ENCODE measurements at regions not wholly inside any gene's neighbourhood (a gene's known extent, or its start where the extent isn't known, plus 50 kb on each side); places are given as distances from the start of the nearest gene placed in this dataset.

GRCh38 chr14:43155258-43155657 is 1351.8 kb downstream of the FSCB start:
- no peak for DNase-seq
- no peak overlapping the region for H3K14ac ChIP-seq (ENCODE audit: low read length in 2 of 2)
- no peak overlapping the region for H3K23ac ChIP-seq (ENCODE audit: low read length in 2 of 2)
- H3K4me2 ChIP-seq (ENCODE audit: low read length, poor library complexity, severe bottlenecking) = no peak overlapping the region
- H3K27me3 ChIP-seq (ENCODE audit: control insufficient read depth in 1 of 2, insufficient read depth in 1 of 2, low read length in 2 of 2) = no peaks in the 10 kb centered on the region
- no peak overlapping the region for H3K27ac ChIP-seq (ENCODE audit: low read length, poor library complexity, severe bottlenecking)
- no peak overlapping the region for H2BK15ac ChIP-seq (ENCODE audit: low read depth, poor library complexity, severe bottlenecking)
- H3K79me1 ChIP-seq (replicated peaks; ENCODE audit: low read length, poor library complexity, severe bottlenecking) = no peaks in the 10 kb centered on the region
- no peaks in the 10 kb centered on the region for H3K36me3 ChIP-seq (ENCODE audit: control insufficient read depth in 1 of 2, insufficient read depth in 2 of 2, low read depth in 1 of 2, low read length in 2 of 2)
- H2AK5ac ChIP-seq (ENCODE audit: low read length, severe bottlenecking) = no peak overlapping the region
- no peak overlapping the region for H3K18ac ChIP-seq (ENCODE audit: low read depth in 1 of 2, low read length in 2 of 2)
- H4K8ac ChIP-seq (ENCODE audit: low read length) = no peak overlapping the region
- no peak overlapping the region for H2BK12ac ChIP-seq (ENCODE audit: low read length in 2 of 2)
- no peak overlapping the region for H3K4ac ChIP-seq (ENCODE audit: low read depth in 1 of 2, low read length in 2 of 2)
- H2AFZ ChIP-seq (ENCODE audit: low read depth, low read length) = no peak overlapping the region
- H3K4me3 ChIP-seq (ENCODE audit: insufficient read depth in 1 of 2, low read depth in 1 of 2, low read length in 2 of 2) = no peak overlapping the region
- no peaks in the 10 kb centered on the region for H3K4me1 ChIP-seq (ENCODE audit: control insufficient read depth, insufficient read depth, low read depth, low read length)
- no peak overlapping the region for H2BK120ac ChIP-seq (ENCODE audit: low read depth, low read length)
- H3K9ac ChIP-seq (ENCODE audit: low read length) = no peak overlapping the region
- no peak overlapping the region for H4K91ac ChIP-seq (ENCODE audit: low read length)
- no peaks in the 10 kb centered on the region for H3K9me3 ChIP-seq (ENCODE audit: control insufficient read depth, low read length)
- WGBS = 100% methylated on average over 1 of the region's 1 CpG
- no peak overlapping the region for H2BK5ac ChIP-seq (ENCODE audit: low read depth, low read length, poor library complexity, severe bottlenecking)

GRCh38 chr14:43147485-43147884 is 1359.6 kb downstream of the FSCB start:
- Histone ChIP-seq H3K4ac (ENCODE audit: low read depth in 1 of 2, low read length in 2 of 2) (no peak overlapping the region), H3K4me3 (ENCODE audit: insufficient read depth in 1 of 2, low read depth in 1 of 2, low read length in 2 of 2) (no peak overlapping the region), H3K27ac (ENCODE audit: low read length, poor library complexity, severe bottlenecking) (no peak overlapping the region), H3K4me1 (ENCODE audit: control insufficient read depth, insufficient read depth, low read depth, low read length) (no peaks in the 10 kb centered on the region), H2AFZ (ENCODE audit: low read depth, low read length) (no peak overlapping the region), H3K9ac (ENCODE audit: low read length) (no peak overlapping the region), H3K18ac (ENCODE audit: low read depth in 1 of 2, low read length in 2 of 2) (no peak overlapping the region), H3K79me1 (replicated peaks; ENCODE audit: low read length, poor library complexity, severe bottlenecking) (no peaks in the 10 kb centered on the region), H2AK5ac (ENCODE audit: low read length, severe bottlenecking) (no peak overlapping the region), H2BK12ac (ENCODE audit: low read length in 2 of 2) (no peak overlapping the region), H3K4me2 (ENCODE audit: low read length, poor library complexity, severe bottlenecking) (no peak overlapping the region), H2BK15ac (ENCODE audit: low read depth, poor library complexity, severe bottlenecking) (no peak overlapping the region), H3K36me3 (ENCODE audit: control insufficient read depth in 1 of 2, insufficient read depth in 2 of 2, low read depth in 1 of 2, low read length in 2 of 2) (no peaks in the 10 kb centered on the region), H3K23ac (ENCODE audit: low read length in 2 of 2) (no peak overlapping the region), H4K91ac (ENCODE audit: low read length) (no peak overlapping the region), H3K14ac (ENCODE audit: low read length in 2 of 2) (no peak overlapping the region), H4K8ac (ENCODE audit: low read length) (no peak overlapping the region), H2BK120ac (ENCODE audit: low read depth, low read length) (no peak overlapping the region), H3K9me3 (ENCODE audit: control insufficient read depth, low read length) (no peaks in the 10 kb centered on the region), H2BK5ac (ENCODE audit: low read depth, low read length, poor library complexity, severe bottlenecking) (no peak overlapping the region), H3K27me3 (ENCODE audit: control insufficient read depth in 1 of 2, insufficient read depth in 1 of 2, low read length in 2 of 2) (no peaks in the 10 kb centered on the region)
- DNase-seq = no peak
- 96% methylated on average over 3 of the region's 3 CpGs for WGBS

GRCh38 chr14:43145361-43145760 is 1361.7 kb downstream of the FSCB start:
- no peak overlapping the region for H4K8ac ChIP-seq (ENCODE audit: low read length)
- no peaks in the 10 kb centered on the region for H3K79me1 ChIP-seq (replicated peaks; ENCODE audit: low read length, poor library complexity, severe bottlenecking)
- no peak overlapping the region for H3K9ac ChIP-seq (ENCODE audit: low read length)
- H4K91ac ChIP-seq (ENCODE audit: low read length) = no peak overlapping the region
- H2BK120ac ChIP-seq (ENCODE audit: low read depth, low read length) = no peak overlapping the region
- H3K14ac ChIP-seq (ENCODE audit: low read length in 2 of 2) = no peak overlapping the region
- H2BK12ac ChIP-seq (ENCODE audit: low read length in 2 of 2) = no peak overlapping the region
- no peak overlapping the region for H3K23ac ChIP-seq (ENCODE audit: low read length in 2 of 2)
- no peak overlapping the region for H2BK5ac ChIP-seq (ENCODE audit: low read depth, low read length, poor library complexity, severe bottlenecking)
- no peak overlapping the region for H3K4me3 ChIP-seq (ENCODE audit: insufficient read depth in 1 of 2, low read depth in 1 of 2, low read length in 2 of 2)
- no peaks in the 10 kb centered on the region for H3K9me3 ChIP-seq (ENCODE audit: control insufficient read depth, low read length)
- no peak overlapping the region for H3K4ac ChIP-seq (ENCODE audit: low read depth in 1 of 2, low read length in 2 of 2)
- H3K27me3 ChIP-seq (ENCODE audit: control insufficient read depth in 1 of 2, insufficient read depth in 1 of 2, low read length in 2 of 2) = no peaks in the 10 kb centered on the region
- no peak overlapping the region for H3K18ac ChIP-seq (ENCODE audit: low read depth in 1 of 2, low read length in 2 of 2)
- no peak overlapping the region for H2BK15ac ChIP-seq (ENCODE audit: low read depth, poor library complexity, severe bottlenecking)
- H3K36me3 ChIP-seq (ENCODE audit: control insufficient read depth in 1 of 2, insufficient read depth in 2 of 2, low read depth in 1 of 2, low read length in 2 of 2) = no peaks in the 10 kb centered on the region
- no peak overlapping the region for H2AK5ac ChIP-seq (ENCODE audit: low read length, severe bottlenecking)
- H3K27ac ChIP-seq (ENCODE audit: low read length, poor library complexity, severe bottlenecking) = no peak overlapping the region
- WGBS = no CpG with 5 or more reads among the region's 2 CpGs
- no peak for DNase-seq
- H3K4me1 ChIP-seq (ENCODE audit: control insufficient read depth, insufficient read depth, low read depth, low read length) = no peaks in the 10 kb centered on the region
- no peak overlapping the region for H3K4me2 ChIP-seq (ENCODE audit: low read length, poor library complexity, severe bottlenecking)
- H2AFZ ChIP-seq (ENCODE audit: low read depth, low read length) = no peak overlapping the region

- Histone ChIP-seq H3K27ac (ENCODE audit: low read length, poor library complexity, severe bottlenecking) (no peak overlapping the region), H3K4ac (ENCODE audit: low read depth in 1 of 2, low read length in 2 of 2) (no peak overlapping the region), H3K4me1 (ENCODE audit: control insufficient read depth, insufficient read depth, low read depth, low read length) (no peaks in the 10 kb centered on the region), H2BK5ac (ENCODE audit: low read depth, low read length, poor library complexity, severe bottlenecking) (no peak overlapping the region), H4K91ac (ENCODE audit: low read length) (no peak overlapping the region), H2AFZ (ENCODE audit: low read depth, low read length) (no peak overlapping the region), H3K27me3 (ENCODE audit: control insufficient read depth in 1 of 2, insufficient read depth in 1 of 2, low read length in 2 of 2) (no peaks in the 10 kb centered on the region), H3K79me1 (replicated peaks; ENCODE audit: low read length, poor library complexity, severe bottlenecking) (no peaks in the 10 kb centered on the region), H2BK12ac (ENCODE audit: low read length in 2 of 2) (no peak overlapping the region), H3K36me3 (ENCODE audit: control insufficient read depth in 1 of 2, insufficient read depth in 2 of 2, low read depth in 1 of 2, low read length in 2 of 2) (no peaks in the 10 kb centered on the region), H2BK15ac (ENCODE audit: low read depth, poor library complexity, severe bottlenecking) (no peak overlapping the region), H3K23ac (ENCODE audit: low read length in 2 of 2) (no peak overlapping the region), H3K9ac (ENCODE audit: low read length) (no peak overlapping the region), H3K9me3 (ENCODE audit: control insufficient read depth, low read length) (no peaks in the 10 kb centered on the region), H2BK120ac (ENCODE audit: low read depth, low read length) (no peak overlapping the region), H3K4me3 (ENCODE audit: insufficient read depth in 1 of 2, low read depth in 1 of 2, low read length in 2 of 2) (no peak overlapping the region), H4K8ac (ENCODE audit: low read length) (no peak overlapping the region), H3K4me2 (ENCODE audit: low read length, poor library complexity, severe bottlenecking) (no peak overlapping the region), H3K18ac (ENCODE audit: low read depth in 1 of 2, low read length in 2 of 2) (no peak overlapping the region), H3K14ac (ENCODE audit: low read length in 2 of 2) (no peak overlapping the region), H2AK5ac (ENCODE audit: low read length, severe bottlenecking) (no peak overlapping the region)
- 100% methylated on average over 1 of the region's 2 CpGs for WGBS
- DNase-seq = no peak
Measured at GRCh38 chr14:43143106-43143505, 1364.0 kb downstream of the FSCB start.

Measured in mesenchymal stem cell (in vitro differentiated cells and primary cell).